ENCODE measurements at regions not wholly inside any gene's neighbourhood (a gene's known extent, or its start where the extent isn't known, plus 50 kb on each side); places are given as distances from the start of the nearest gene placed in this dataset.

DNA sequence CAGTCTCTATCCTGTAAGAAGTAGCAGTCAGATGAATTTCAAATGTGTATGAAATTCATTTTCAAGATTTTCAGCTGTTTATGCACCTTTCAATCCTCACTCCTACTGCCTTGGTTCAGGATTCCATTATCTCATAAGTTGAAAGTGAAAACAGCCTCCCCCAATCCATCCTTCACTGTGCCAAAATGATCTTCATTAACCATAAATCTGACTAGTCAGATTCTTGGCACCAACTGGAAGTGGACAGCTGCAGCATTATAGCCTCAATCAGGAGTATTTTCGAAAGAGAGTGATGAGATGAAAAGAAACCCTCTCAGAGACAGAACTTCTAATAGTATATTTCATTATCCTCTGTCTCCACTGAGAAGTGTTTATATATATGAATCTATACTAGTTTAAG lies 365.3 kb upstream of the PDGFD start:
- H3K9me3 ChIP-seq (replicated peaks; ENCODE audit: control insufficient read depth, insufficient read depth, low read depth, low read length), result no peaks in the 10 kb centered on the region
- 0% methylated on average over 1 of the region's 1 CpG for WGBS (ENCODE audit: insufficient coverage, low coverage, missing lambda C conversion rate)
- BruUV-seq (replicated peaks), result no TSS peak
- in situ Hi-C loops (cut with MboI), result no loop called here
- H3K4me2 ChIP-seq (ENCODE audit: insufficient read depth, low read length), result no peak overlapping the region
- TF ChIP-seq E2F3 (CRISPR knock-in tag; IDR thresholded peaks at IDR 0.05), result no peak
- no peak for TF ChIP-seq KLF10 (CRISPR knock-in tag; IDR thresholded peaks at IDR 0.05)
- TF ChIP-seq ZNF778 (CRISPR knock-in tag; IDR thresholded peaks at IDR 0.05), result no peak
- no peak for TF ChIP-seq BRF1 (IDR thresholded peaks at IDR 0.05; ENCODE audit: borderline replicate concordance, extremely low read depth, insufficient read length)
- no peak overlapping the region for H3K4me3 ChIP-seq
- intact Hi-C loops (cut with micrococcal nuclease), result no loop called here
- H3K4me1 ChIP-seq (replicated peaks in 1 of 2; ENCODE audit: control insufficient read depth in 2 of 2, insufficient read depth in 2 of 2, low read length in 2 of 2), result no peaks in the 10 kb centered on the region
- CTCF ChIA-PET (ENCODE audit: low intra/inter-chr PET ratio), result no interaction called here
- no peaks in the 10 kb centered on the region for H3K36me3 ChIP-seq (ENCODE audit: control insufficient read depth, insufficient read depth, low read length)
- no peak overlapping the region for H2AFZ ChIP-seq (ENCODE audit: low read depth, low read length)
- no peaks in the 10 kb centered on the region for H3K9me1 ChIP-seq (ENCODE audit: control insufficient read depth, insufficient read depth, low read length)
- H4K20me1 ChIP-seq (replicated peaks; ENCODE audit: control insufficient read depth, insufficient read depth, low read length), result no peaks in the 10 kb centered on the region
- no peak overlapping the region for H3K27ac ChIP-seq (ENCODE audit: extremely low read depth, low read depth, low read length)
- POLR2A ChIA-PET, result no interaction called here
- H3K79me2 ChIP-seq (ENCODE audit: control insufficient read depth, insufficient read depth, low read length), result no peaks in the 10 kb centered on the region
- ATAC-seq (no peak), FAIRE-seq (no peak), DNase-seq (ENCODE audit: extremely low read depth in 1 of 4, low spot score in 3 of 4) (no peak)
- no peaks in the 10 kb centered on the region for H3K27me3 ChIP-seq (ENCODE audit: control insufficient read depth in 2 of 2, insufficient read depth in 2 of 2, low read length in 2 of 2)
- no peak overlapping the region for H3K9ac ChIP-seq (ENCODE audit: insufficient read depth in 1 of 2, low read depth in 2 of 2, low read length in 2 of 2)

DNA sequence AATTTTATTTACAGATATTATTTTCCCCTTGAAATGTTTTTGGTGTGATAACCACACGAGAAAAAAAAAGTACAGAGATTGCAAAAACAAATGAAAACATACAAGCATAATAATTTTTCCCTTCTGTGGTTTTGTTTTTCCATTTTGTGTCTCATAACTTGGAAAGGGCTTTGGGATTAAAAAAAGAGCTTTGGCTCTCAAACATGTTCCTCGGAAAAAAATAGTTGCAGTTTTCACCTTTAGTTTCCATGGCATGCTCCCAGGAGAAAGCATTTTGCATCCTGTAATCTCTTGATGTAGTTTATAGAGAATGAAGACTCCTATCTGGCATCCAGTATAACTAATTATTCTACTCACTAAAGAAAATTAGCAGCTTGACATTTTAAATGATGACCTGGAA lies 362.1 kb upstream of the PDGFD start:
- H3K9me3 ChIP-seq (replicated peaks; ENCODE audit: control insufficient read depth, insufficient read depth, low read depth, low read length), result no peaks in the 10 kb centered on the region
- H3K36me3 ChIP-seq (ENCODE audit: control insufficient read depth, insufficient read depth, low read length), result no peaks in the 10 kb centered on the region
- no peak overlapping the region for H3K4me3 ChIP-seq
- H2AFZ ChIP-seq (ENCODE audit: low read depth, low read length), result no peak overlapping the region
- no peaks in the 10 kb centered on the region for H3K4me1 ChIP-seq (replicated peaks in 1 of 2; ENCODE audit: control insufficient read depth in 2 of 2, insufficient read depth in 2 of 2, low read length in 2 of 2)
- CTCF ChIA-PET (ENCODE audit: low intra/inter-chr PET ratio), result no interaction called here
- H3K4me2 ChIP-seq (ENCODE audit: insufficient read depth, low read length), result no peak overlapping the region
- intact Hi-C loops (cut with micrococcal nuclease) (no loop called here), in situ Hi-C loops (cut with MboI) (no loop called here)
- no peaks in the 10 kb centered on the region for H3K27me3 ChIP-seq (ENCODE audit: control insufficient read depth in 2 of 2, insufficient read depth in 2 of 2, low read length in 2 of 2)
- POLR2A ChIA-PET, result no interaction called here
- ATAC-seq, result no peak
- H3K9me1 ChIP-seq (ENCODE audit: control insufficient read depth, insufficient read depth, low read length), result no peaks in the 10 kb centered on the region
- H3K27ac ChIP-seq (ENCODE audit: extremely low read depth, low read depth, low read length), result no peak overlapping the region
- no peak for DNase-seq (ENCODE audit: extremely low read depth in 1 of 4, low spot score in 3 of 4)
- H3K9ac ChIP-seq (ENCODE audit: insufficient read depth in 1 of 2, low read depth in 2 of 2, low read length in 2 of 2), result no peak overlapping the region
- BruUV-seq (replicated peaks), result no TSS peak
- H4K20me1 ChIP-seq (replicated peaks; ENCODE audit: control insufficient read depth, insufficient read depth, low read length), result no peaks in the 10 kb centered on the region
- 0% methylated on average over 2 of the region's 2 CpGs for WGBS (ENCODE audit: insufficient coverage, low coverage, missing lambda C conversion rate)
- no peak for FAIRE-seq
- no peaks in the 10 kb centered on the region for H3K79me2 ChIP-seq (ENCODE audit: control insufficient read depth, insufficient read depth, low read length)
- TF ChIP-seq SIN3B (IDR thresholded peaks at IDR 0.05; ENCODE audit: low read depth) (no peak), NR2F6 (CRISPR knock-in tag; IDR thresholded peaks at IDR 0.05) (no peak), ZNF124 (CRISPR knock-in tag; IDR thresholded peaks at IDR 0.05) (no peak), DDX20 (tag; IDR thresholded peaks at IDR 0.05; ENCODE audit: low read depth) (no peak), ZNF324 (CRISPR knock-in tag; IDR thresholded peaks at IDR 0.05) (no peak), ZNF764 (CRISPR knock-in tag; IDR thresholded peaks at IDR 0.05; ENCODE audit: low read depth) (no peak), NONO (IDR thresholded peaks at IDR 0.05; ENCODE audit: low read depth in 2 of 2, low read length in 1 of 2) (no peak), ZBTB8A (IDR thresholded peaks at IDR 0.05; ENCODE audit: partially characterized antibody) (no peak), CBFA2T3 (IDR thresholded peaks at IDR 0.05) (no peak), LEF1 (IDR thresholded peaks at IDR 0.05) (no peak), BCL6 (CRISPR knock-in tag; IDR thresholded peaks at IDR 0.05) (no peak), SMAD4 (CRISPR knock-in tag; conservative IDR thresholded peaks at IDR 0.05) (no peak), ZNF239 (CRISPR knock-in tag; IDR thresholded peaks at IDR 0.05) (no peak), SAFB2 (IDR thresholded peaks at IDR 0.05; ENCODE audit: borderline replicate concordance, low read depth, low read length, severe bottlenecking) (no peak), ZSCAN29 (IDR thresholded peaks at IDR 0.05) (no peak)
- TF ChIP-seq, protein P1, sequence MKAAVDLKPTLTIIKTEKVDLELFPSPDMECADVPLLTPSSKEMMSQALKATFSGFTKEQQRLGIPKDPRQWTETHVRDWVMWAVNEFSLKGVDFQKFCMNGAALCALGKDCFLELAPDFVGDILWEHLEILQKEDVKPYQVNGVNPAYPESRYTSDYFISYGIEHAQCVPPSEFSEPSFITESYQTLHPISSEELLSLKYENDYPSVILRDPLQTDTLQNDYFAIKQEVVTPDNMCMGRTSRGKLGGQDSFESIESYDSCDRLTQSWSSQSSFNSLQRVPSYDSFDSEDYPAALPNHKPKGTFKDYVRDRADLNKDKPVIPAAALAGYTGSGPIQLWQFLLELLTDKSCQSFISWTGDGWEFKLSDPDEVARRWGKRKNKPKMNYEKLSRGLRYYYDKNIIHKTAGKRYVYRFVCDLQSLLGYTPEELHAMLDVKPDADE (conservative IDR thresholded peaks at IDR 0.05; ENCODE audit: control insufficient read depth, low read depth, low read length), result no peak

Data from K562 (cell line).